IPS-NIHi7 (cell line): ENCODE measurements at regions not wholly inside any gene's neighbourhood (a gene's known extent, or its start where the extent isn't known, plus 50 kb on each side); places are given as distances from the start of the nearest gene placed in this dataset.

ENCODE experiments used
- DNase-seq: peaks from one replicate; pipeline ENCODE4 v3.0.0; 2012; ENCODE audit warnings: mixed read lengths; ENCODE audit errors: extremely low spot score

DNA sequence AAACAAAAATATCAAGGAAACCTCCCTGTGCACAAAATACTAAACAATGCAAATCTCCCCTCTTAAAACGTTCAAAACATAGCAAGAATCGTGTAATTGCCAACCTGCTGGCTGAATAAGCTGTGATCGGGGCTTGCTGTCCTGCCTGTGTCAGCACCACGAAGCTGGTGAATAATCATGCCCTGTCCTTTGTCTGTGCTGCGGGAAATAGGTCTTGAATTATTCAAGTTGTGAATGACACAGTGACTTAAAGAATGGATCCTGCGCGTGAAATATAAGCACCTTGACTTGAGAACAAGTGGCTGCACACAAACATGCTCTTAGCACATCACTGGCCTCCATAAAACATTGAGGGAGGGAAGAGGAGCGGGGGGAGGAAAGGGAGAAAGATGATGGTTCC, 130.2 kb downstream of the OAT start:
- no peak for DNase-seq

DNA sequence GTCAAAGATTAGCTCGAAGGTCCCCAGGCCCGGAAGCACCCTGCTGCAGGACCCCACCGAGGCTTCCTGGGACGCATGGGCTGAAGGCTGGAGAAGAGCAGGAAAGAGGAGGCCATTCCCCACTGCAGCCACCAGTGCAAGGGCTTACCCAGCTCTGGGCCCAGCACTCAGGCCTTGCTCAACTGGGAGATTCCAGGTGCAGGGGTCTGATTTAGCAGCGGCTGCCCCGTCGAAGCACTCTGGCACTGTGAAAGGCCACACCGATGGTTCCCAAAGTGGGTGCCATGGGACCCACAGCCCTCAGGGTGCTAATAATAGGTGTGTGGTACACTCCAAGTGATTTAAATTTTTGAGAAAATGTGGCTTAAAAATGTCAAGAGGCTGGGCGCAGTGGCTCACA, 130.9 kb downstream of the OAT start:
- DNase-seq, result no peak

DNA sequence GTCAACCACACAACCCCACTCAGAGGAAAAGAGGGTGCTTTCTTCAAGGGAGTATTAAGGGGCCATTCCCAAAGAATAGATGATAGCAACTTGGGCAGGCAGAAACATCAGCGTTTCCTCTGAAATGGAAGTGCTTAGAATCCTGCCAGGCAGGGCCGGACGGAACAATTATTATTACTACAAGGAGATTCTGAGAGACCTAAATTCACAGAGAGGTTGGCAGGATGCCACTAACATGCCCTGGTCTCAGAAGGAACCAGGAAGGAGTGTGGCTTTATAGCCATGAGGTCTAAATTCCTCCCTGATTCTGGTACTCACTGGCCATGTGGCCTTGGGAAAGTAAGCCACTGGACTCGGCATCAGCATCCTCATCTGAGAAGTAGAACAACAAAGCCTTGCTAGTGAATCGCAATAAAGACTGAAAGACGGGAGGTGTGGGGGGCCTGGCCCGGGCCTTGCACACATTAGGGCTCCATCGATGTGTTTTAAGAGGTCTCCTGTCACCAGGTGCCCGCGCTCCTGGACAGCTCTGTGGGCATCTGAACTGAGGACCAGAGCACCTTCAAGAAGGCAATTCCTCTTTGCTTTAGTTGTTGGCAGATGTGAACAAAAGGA, 131.5 kb downstream of the OAT start:
- no peak for DNase-seq

DNA sequence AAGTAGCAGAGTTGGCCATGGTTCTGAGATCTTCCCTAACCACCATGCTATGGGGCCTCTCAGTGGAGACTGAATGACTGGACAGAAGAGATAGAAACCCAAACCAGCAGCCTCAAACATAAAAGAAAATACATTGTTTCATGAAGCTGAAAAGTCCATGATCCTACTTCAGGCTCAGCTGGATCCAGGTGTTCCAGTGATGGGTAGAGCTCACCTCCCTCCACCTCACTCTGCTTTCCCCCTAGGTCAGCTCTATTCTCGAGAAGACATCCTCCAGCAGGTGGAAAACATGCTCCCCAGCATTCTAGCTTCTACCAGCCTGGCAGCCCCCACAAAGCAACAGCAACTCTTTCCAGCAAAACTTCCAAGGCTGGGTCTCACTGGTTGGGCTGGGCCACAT, 132.1 kb downstream of the OAT start:
- DNase-seq, result no peak

DNA sequence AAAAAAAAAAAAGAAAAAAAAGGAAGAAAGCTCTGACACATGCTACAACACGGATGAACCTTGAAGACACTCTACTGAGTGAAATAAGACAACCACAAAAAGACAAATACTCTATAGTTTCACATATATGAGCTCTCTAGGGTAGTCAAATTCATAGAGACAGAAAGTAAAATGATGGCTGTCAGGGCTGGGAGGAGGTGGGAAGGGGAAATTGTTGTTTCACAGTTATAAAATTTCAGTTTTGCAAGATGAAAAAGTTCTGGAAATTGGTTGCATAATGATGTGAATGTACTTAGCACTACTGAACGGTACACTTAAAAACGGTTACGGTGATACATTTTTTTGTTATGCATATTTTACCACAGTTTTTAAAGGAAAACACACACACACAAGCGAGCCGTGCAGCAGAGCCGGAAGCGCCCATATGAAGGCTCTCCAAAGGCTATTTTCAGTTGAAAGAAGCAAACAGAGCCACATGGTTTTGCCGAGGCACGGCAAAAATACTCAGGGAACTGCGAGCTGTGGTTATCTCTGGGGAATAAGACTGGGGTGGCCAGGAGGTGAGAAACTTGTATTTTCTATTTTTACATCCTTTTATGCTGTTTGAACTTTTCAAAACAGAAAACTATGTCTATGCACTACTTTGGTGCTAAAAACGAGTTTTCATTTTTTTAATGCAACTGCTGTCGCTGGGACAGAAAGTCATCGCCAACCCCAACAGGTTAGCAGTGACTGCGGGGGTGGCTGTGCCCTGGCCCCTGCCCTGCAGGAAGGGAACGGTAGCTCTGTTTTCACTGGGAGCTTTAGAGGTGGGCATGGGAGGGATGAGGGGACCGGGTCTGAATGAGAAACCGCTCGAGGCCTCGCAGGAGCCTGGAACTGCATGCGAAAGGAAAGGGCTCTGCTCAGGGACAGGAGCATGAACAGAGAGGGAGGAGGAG, 132.9 kb downstream of the OAT start:
- DNase-seq, result no peak

DNA sequence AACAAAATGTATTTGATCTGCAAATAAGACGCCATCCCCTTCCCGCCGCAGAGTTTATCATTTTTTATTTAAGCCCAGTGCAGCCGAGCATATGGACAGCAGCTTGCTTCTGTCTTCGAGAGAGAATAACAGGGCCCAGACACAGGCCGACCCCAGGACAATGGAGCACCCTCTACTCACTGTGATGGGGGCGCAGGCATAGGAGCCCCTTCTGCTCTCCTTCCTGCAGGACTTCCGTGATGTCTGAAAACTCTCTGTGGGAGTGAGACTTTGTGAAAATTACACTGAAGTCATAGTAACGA, 134.8 kb downstream of the OAT start:
- no peak for DNase-seq

DNA sequence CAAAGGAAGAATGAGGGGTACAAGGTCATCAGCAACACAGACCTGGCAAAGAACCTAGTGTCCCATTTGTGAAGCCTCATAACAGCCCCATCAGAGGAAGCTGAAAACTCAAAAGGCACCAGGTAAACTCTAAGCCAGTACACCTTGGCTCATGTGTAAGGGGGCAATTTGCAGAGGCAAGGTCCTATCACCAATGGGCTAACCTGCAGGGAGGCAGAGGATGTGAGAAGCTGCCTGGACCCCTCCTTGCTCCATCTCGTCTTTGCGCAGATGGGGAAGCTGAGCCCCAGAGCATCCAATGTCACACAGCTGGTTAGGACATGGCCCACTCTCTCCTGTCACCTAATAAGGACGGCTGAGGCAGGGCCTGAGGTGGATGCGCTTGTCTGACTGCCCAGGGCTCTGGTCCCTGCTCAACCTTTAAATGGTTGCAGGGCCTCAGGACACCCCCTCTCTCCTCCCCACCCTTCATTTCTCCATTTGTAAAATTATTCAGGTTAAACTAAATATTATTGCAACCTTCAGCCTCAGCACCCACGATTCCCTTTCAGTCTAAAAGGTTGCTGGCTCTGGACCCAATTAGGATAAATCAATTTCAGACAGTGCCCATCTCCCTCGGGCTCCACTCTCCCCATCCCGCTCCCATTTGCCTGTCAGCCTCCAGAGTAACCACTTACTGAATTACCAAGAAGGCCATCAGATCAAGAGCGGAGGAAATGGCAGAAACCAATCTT, 135.3 kb downstream of the OAT start:
- DNase-seq, result no peak

DNA sequence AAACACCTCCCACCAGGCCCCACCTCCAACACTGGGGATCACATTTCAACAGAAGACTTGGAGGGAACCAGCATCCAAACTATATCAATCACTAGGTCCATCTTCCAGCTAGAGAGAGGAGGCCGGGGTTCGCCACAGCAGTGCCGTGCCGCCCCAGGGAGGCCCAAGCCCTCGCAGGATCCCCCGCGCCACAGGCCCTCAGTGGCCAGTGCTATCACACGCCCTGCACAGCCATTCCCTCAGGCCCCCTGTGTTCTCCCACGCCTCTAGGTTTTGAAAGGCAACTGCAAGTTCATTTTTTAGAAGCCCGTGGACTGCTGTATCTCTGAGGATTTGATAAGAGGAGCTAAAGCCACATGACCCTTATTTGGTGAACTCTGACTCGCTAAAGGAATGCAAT, 136.4 kb downstream of the OAT start:
- no peak for DNase-seq

DNA sequence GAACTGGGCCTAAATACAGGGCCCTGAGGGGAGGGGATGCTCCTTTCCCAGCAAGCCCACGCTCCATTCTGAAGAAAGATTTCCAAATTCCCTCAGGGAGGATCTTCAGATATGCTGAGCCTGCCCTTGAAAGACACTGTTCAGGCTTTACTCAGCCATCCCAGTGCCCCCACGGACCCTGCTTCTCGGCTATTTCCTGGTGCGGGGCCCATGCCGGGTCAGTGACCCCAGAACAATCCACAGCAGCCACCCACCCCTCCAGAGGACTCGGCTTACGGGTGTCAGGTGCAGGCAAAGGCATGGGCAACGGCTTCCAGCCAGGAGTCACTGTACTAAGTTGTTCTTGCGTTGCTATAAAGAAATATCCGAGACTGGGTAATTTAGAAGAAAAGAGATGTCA, 137.1 kb downstream of the OAT start:
- DNase-seq, result no peak

DNA sequence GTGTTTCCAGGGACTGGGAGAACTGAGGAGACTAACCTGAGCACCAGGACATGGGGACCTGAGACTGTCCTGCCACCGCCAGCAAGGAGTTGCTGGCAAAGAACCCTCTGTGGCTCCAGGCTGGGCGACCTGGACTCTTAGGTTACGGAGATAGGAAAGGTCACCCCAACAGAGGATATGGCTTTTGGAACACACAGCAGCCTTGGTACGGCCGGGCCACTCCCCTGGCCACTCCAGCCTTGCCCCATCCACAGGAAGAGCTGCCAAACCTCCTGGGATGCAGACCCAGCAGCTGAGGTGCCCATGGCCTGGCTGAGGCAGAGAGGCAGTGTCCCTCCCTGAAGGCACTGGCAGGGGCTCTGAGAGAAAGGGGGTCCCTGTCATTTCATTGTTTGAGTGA, 137.8 kb downstream of the OAT start:
- no peak for DNase-seq

DNA sequence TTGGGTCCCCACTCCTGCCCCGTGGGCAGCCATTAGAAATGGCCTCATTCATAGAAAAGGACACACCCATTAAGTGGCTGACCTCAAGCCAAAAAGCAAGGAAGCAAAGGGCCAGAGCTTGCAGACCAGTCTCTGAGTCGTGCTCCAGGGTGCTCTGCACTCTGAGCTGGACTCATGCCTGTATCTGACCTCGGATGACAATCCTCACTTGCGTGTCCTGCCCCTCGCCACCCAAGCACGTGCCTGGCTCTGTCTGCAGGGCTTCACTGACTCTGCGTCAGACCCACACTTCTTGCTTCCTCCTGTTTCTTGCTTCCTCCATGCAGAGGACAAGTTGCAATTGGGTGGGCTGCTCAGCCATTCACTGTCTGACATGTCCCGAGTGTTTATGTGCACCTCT, 138.8 kb downstream of the OAT start:
- DNase-seq, result no peak

DNA sequence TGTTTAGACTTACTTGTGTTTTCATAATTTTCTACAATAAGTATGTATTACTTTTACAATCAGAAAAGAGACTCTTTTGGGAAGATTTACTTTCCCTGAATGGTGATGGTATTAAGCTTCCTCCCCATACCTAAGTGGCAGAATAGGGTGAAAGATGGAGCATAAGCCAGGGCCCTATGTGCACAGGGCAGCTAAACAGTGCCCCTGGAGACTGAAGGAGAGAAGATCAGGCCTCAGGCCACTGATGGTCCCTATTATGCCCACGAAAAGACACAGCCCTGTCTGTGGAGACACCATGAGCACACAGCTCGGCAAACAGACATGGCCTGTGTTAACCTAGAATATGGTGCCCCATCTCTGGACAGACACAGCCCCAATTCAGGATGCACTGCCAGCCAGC, 139.4 kb downstream of the OAT start:
- no peak for DNase-seq

DNA sequence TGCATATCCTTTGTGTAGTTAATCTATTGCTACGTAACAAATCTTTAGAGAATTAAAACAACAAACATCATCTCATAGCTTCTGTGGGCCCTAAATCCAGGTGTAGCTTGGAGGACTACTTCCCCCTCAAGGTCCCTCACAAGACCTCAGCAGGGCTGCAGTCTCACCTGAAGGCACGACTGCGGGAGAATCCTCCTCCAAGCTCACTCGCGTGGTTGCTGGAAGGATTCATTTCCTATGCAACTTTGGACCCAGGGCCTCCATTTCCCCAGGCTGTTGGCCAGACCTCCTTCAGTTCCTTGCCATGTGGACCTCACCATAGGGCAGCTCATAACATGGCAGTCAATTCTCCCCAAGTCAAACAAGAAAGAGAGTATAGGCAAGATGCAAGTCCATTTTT, 140.4 kb downstream of the OAT start:
- no peak for DNase-seq

DNA sequence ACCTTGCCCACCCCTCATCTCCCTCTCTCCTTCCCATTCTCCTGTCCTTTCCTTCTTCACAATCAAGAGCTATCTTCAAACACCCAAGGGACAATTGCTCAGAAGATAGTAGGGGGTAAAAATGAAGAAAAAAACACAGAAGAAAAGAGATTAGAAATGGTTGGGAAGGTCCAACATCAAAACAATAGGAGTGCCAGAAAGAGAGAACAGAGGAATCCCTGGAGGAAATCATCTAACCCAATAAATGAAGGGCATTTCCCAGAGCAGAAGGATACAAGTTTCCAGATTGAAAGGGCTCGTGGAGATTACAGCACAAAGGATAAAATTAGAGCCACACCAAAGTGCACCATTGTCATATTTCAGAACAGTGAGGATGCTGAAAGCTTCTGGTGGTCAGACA, 145.6 kb downstream of the OAT start:
- DNase-seq, result no peak

DNA sequence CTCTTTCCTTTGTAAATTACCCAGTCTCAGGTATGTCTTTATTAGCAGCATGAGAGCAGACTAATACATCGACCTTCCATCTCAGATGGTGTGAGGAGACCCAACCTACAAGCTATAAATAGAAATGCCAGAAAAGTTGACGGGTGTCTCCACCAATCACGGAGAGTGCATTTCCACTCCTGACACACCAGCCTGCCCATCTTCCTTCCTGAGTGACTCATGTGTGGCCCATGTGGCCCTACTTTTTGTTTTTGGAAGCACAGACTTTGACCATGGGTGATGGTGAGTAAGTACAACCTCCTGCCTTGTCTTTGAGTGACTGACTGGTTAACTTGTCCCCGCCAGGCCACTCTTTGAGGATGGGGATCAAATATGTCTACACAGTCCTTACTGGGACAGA, 147.0 kb downstream of the OAT start:
- DNase-seq, result no peak

DNA sequence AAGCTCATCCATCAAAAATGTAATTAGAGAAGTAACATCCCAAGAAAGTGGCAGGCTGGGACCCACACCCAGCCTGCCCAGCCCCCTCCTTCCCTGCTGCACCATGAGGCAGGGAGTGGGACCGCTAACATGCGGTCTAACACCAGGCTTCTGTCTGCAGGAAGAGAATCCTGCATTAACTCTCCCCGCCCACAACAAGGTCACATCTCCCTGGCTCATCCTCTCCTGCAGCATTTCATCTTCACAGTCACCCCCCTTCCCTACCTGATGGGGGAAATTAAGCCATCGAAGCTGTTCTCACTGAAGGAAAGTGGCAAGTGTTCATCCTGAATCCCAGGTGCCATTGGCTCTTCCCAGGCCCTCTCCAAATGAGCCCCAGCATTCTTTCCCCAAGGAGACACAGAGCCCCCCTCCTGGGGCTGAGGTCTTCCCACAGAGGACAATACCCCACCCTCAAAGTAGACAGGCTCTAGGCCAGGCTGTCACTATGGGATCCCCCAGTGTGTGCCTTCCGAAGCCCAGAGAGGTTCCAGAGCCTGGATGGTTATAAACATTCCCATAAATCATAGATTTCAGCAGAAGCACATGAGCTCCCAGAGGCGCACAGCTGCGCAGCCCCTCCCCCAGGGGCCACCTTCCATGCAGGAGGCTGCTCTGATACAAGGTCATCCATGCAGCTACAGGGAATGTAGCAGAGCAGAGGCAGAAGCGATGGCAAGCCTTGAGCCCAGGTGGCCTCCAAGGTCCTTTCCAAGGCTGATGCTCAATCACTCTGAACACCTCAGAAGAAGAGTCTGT, 148.0 kb downstream of the OAT start:
- DNase-seq, result no peak

DNA sequence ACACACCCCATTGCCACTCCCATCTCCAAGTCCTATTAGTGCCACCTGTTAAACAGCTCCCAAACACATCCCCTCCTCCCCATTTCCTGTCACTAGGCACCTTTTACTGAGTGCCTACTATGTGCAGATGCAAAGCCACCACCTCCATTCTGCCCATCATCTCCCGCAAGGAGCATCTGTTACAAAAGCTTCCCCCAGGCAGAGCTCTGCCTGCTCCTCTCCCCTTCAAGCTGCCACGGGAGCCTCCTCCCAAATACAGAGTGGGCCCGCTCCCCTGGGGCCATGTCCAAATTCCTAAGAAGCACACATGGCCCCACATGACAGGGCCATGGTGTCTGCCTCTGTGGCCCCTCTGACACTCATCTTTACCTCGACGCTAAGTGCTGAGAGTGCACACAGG, 149.7 kb downstream of the OAT start:
- DNase-seq, result no peak

DNA sequence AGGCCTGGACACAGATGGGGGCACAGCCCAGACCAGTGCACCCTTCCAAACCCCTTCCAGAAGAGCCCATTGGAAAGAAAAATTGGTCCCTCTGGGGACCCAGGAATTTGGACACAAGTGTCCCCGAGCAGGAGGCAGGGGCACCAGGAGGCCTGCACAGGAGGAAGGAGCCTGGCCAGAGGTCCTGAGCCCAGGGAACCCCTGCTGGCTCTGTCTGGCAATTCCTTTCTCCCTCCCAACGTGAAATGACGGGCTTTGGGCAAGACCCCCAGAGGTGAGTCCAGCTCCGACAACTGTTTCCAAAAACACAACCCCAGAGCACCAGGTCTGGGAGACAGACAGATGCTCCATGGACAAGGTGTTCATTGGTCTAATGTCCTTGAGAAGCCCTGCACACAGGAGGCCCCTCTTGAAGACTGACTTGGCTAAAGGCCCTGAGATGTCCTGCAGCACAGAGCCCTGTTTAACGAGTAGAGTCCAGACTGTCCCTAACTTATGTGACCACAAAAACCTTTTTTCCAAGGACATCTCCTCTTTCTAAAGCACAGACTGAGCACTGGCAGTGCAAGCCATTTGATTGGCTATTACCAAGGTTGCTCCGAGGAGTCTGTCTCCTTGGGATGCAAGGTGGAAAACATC, 150.7 kb downstream of the OAT start:
- no peak for DNase-seq

DNA sequence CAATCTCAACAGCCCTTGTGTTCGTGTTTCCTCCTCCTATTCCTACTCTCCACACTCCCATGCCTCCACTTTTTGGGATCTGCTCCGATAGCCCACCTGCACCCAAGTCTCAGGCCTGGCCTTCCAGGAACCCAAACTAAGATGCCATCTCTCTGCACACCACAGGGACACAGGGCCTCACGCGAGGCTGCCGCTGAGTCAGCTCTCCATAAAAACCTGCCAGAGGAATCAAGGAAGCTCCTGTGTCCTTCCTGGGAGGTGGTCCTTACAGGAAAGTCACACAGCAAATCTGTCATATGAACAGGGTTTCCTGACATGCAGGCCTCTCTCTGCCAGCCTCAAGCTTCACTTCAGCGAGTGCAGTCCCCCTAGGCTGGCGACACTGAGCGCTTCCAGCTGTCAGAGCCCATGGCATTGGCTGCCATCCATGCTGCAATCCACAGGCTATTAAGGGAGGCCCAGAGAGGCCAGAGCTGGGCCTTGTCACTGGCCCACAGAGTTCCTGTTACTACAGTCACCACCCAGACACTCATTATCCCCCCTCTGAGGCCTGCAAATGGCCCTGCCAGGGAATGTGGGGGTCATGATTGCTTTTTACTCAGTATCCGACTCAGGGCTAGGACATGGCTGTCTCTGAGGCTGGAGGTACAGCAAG, 151.4 kb downstream of the OAT start:
- DNase-seq, result no peak

DNA sequence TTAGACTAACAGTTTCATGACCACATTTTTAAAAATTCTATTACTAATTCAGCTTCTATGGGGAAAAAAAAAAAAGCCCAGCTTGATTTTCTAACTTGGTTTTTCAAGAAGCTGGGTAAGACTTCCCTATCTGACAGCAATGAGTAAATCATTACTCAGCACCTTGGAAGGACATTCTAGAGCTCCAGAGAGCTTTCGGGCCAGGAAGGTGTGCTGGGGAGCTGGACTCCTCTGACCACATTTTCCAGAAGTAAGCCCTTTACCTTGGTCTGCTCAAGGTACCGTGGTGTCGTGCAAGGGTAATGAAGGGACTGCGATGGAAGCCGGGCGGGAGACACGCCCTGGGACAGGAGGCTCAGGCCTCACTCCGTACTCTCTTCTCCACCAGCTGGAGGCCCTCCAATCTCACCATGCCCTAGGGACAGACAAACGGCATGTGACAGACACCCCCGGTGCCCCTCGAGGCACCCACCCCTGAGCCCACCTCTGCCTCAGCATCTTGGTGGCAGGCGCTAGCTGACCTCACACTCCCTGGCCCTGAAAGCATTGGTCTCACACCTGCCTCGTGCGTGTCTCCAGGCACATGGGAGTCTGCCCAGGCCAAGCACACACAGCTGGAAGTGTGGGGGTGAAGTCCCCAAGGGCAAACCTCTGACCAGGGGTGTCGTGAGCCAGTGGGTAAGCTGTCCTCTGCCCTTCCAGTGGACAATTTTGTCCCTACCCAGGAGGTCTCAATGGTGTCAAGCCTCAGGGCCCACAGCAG, 152.1 kb downstream of the OAT start:
- DNase-seq, result no peak
